Liver (tissue), 8 donors: ENCODE measurements at regions not wholly inside any gene's neighbourhood (a gene's known extent, or its start where the extent isn't known, plus 50 kb on each side); places are given as distances from the start of the nearest gene placed in this dataset.

Experiments used
- DNase-seq: peaks from one replicate; pipeline ENCODE4 v3.0.0-alpha.2; 2017; ENCODE audit warnings: low spot score
- H3K27ac ChIP-seq, 2 donors: one replicate each; pipeline ENCODE4 v1.7.0; 2013; ENCODE audit warnings: inconsistent platforms in 2 of 2, low read length in 2 of 2, control low read depth in 1 of 2, low read depth in 1 of 2, mild to moderate bottlenecking in 1 of 2
- H3K27me3 ChIP-seq, 4 donors: one replicate each; pipeline versions ENCODE4 v1.6.1 to v1.7.0; 2013; ENCODE audit warnings: low read length in 3 of 4, inconsistent platforms in 1 of 4, mild to moderate bottlenecking in 1 of 4, moderate library complexity in 1 of 4; ENCODE audit not compliant: control insufficient read depth in 4 of 4, insufficient read depth in 4 of 4
- H3K36me3 ChIP-seq, 4 donors: one replicate each; pipeline versions ENCODE4 v1.6.1 to v1.7.0; 2013; ENCODE audit warnings: low read length in 3 of 4, mild to moderate bottlenecking in 3 of 4, low read depth in 1 of 4, moderate library complexity in 1 of 4; ENCODE audit not compliant: control insufficient read depth in 4 of 4, insufficient read depth in 3 of 4
- H3K4me1 ChIP-seq, 4 donors: one replicate each; pipeline versions ENCODE4 v1.6.1 to v1.7.0; 2013; ENCODE audit warnings: low read length in 3 of 4, mild to moderate bottlenecking in 3 of 4, moderate library complexity in 1 of 4; ENCODE audit not compliant: control insufficient read depth in 4 of 4, insufficient read depth in 4 of 4
- H3K4me3 ChIP-seq, 3 donors: one replicate each; pipeline versions ENCODE4 v1.6.1 to v1.7.0; 2013; ENCODE audit warnings: low read length in 3 of 3, control low read depth in 1 of 3, low read depth in 1 of 3, mild to moderate bottlenecking in 1 of 3
- H3K9ac ChIP-seq, 2 donors: one replicate each; pipeline ENCODE4 v1.7.0; 2013; ENCODE audit warnings: low read length in 2 of 2, mild to moderate bottlenecking in 2 of 2, moderate library complexity in 2 of 2, control low read depth in 1 of 2, low read depth in 1 of 2
- H3K9me3 ChIP-seq, 4 donors: one replicate each; pipeline versions ENCODE4 v1.6.1 to v1.7.0; 2013; ENCODE audit warnings: low read length in 3 of 4; ENCODE audit not compliant: control insufficient read depth in 4 of 4
- ATF3 ChIP-seq: IDR thresholded peaks from 2 replicates; pipeline ENCODE4 v1.6.1; 2016; ENCODE audit warnings: antibody characterized with exemption
- CTCF ChIP-seq: fragments of 150-350 bp; IDR thresholded peaks from 2 replicates; pipeline ENCODE4 v1.5.1; 2017; ENCODE audit warnings: improper control_type of control experiment, low read depth, low read length; ENCODE audit not compliant: missing input control
- FOXA2 ChIP-seq: IDR thresholded peaks from 2 replicates; pipeline ENCODE4 v1.6.1; 2016; ENCODE audit warnings: antibody characterized with exemption
- HNF4G ChIP-seq: IDR thresholded peaks from 2 replicates; pipeline ENCODE4 v1.6.1; 2016; ENCODE audit warnings: antibody characterized with exemption
- MAX ChIP-seq: IDR thresholded peaks from 2 replicates; pipeline ENCODE4 v1.6.1; 2016; ENCODE audit warnings: antibody characterized with exemption
- NR2F2 ChIP-seq: IDR thresholded peaks from 2 replicates; pipeline ENCODE4 v1.6.1; 2016; ENCODE audit warnings: antibody characterized with exemption
- REST ChIP-seq: IDR thresholded peaks from 2 replicates; pipeline ENCODE4 v1.6.1; 2016; ENCODE audit warnings: antibody characterized with exemption, mild to moderate bottlenecking
- WGBS: extraction: QIAGEN DNeasy Blood & Tissue Kit; methylation state at CpG from one replicate; pipeline ENCODE4 v1.1.7; 2013; 5-methylcytosine and 5-hydroxymethylcytosine counted together
- donor health status: healthy.
- donor health status: healthy.
- donor health status: healthy.
- donor health status: healthy.
- donor health status: healthy.

- no peak for TF ChIP-seq REST
Measured at GRCh38 chr20:19074356-19074755, 138.1 kb upstream of the SLC24A3 start (continued).

GRCh38 chr20:19074828-19075516 is 137.5 kb upstream of the SLC24A3 start:
- DNase-seq, result no peak
- no peak overlapping the region for H3K4me3 ChIP-seq
- no peak overlapping the region for H3K27ac ChIP-seq
- no peaks in the 10 kb centered on the region for H3K9me3 ChIP-seq
- TF ChIP-seq CTCF, result no peak
- TF ChIP-seq HNF4G, result no peak
- no peak for TF ChIP-seq REST
- TF ChIP-seq MAX, result no peak
- no peak for TF ChIP-seq FOXA2
- TF ChIP-seq ATF3, result no peak
- TF ChIP-seq NR2F2, result no peak
- no peak overlapping the region for H3K9ac ChIP-seq
- no peaks in the 10 kb centered on the region for H3K4me1 ChIP-seq
- no peaks in the 10 kb centered on the region for H3K27me3 ChIP-seq
- H3K36me3 ChIP-seq, result no peaks in the 10 kb centered on the region
- WGBS, result 53% methylated on average over 8 of the region's 8 CpGs
